Astrocyte of the spinal cord (primary cell): ENCODE measurements at regions not wholly inside any gene's neighbourhood (a gene's known extent, or its start where the extent isn't known, plus 50 kb on each side); places are given as distances from the start of the nearest gene placed in this dataset.
A peak's percentile ranks its signal among the peaks of the same experiment; 100 is the strongest.

Experiments used
- DNase-seq: peaks from one replicate; pipeline ENCODE4 v3.0.0; 2011; ENCODE audit warnings: low read depth, low spot score
- H3K4me3 ChIP-seq: 2 replicates; pipeline ENCODE4 v1.5.1; 2011; ENCODE audit warnings: low read depth, mild to moderate bottlenecking, low read length, moderate library complexity
- CTCF ChIP-seq: IDR thresholded peaks from 2 replicates; pipeline ENCODE4 v1.5.1; 2012; ENCODE audit warnings: low read depth, mild to moderate bottlenecking, low read length, inconsistent platforms
- in situ Hi-C: cut with HindIII; loops from 2 replicates; pipeline ENCODE4 v1.10.0; 2017; ENCODE audit warnings: low sequenced_read_pairs

DNA sequence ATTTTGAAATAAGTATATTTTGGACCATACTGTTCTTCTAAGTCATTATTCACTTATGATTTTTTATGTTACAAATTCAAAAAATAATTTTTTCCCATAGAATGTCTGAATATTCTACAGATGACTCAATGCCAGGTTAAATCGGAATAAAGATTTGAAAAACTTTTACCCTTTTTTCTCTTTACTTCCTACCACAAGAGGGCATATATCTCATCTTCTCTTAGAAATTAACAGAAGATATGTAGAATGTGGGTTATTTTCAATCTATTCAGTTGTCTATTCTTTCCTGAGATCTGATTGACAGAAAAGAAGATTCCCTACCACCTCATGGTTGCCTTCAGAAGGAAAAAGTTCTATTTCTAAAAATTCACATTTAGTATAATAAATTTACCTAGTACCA lies 53.0 kb upstream of the KITLG start:
- H3K4me3 ChIP-seq = no peak overlapping the region
- TF ChIP-seq CTCF = peak; percentile 31
- DNase-seq = peak; percentile 24
- in situ Hi-C loops = no loop called here

DNA sequence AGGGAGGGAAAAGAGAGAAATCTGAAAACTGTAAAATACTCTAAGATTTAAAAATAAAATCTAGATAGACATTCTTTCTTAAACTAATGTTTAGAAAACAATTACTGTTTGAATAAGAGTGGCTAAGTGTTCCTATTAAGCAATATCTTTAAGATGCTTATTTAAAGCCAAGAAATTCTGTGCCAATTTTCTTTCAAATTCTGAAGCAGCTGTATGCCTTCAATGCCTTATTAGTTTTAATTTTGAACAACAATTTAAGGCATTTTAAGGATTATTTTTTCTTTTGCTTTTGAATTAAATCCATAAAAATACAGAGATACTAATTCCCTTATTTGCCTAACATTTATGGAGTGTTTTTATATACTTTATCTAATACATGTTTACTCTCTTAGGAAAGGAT lies 50.3 kb upstream of the KITLG start:
- no peak for TF ChIP-seq CTCF
- H3K4me3 ChIP-seq = no peak overlapping the region
- no peak for DNase-seq
- in situ Hi-C loops = no loop called here
